Suprapubic skin (tissue), 4 donors: ENCODE measurements at regions not wholly inside any gene's neighbourhood (a gene's known extent, or its start where the extent isn't known, plus 50 kb on each side); places are given as distances from the start of the nearest gene placed in this dataset.

Source experiments
- DNase-seq, 2 donors: peaks; one replicate each; pipeline ENCODE4 v3.0.0-alpha.2; 2019; ENCODE audit warnings: low spot score in 2 of 2
- H3K27ac ChIP-seq: fragments of 200-600 bp; sonication (generic); one replicate; pipeline ENCODE4 v1.5.1; 2019
- H3K27me3 ChIP-seq: fragments of 200-600 bp; sonication (generic); one replicate; pipeline ENCODE4 v1.5.1; 2019
- H3K36me3 ChIP-seq: fragments of 200-600 bp; sonication (generic); one replicate; pipeline ENCODE4 v1.5.1; 2019
- H3K4me1 ChIP-seq: fragments of 200-600 bp; sonication (generic); one replicate; pipeline ENCODE4 v1.5.1; 2019
- H3K4me3 ChIP-seq: fragments of 200-600 bp; sonication (generic); one replicate; pipeline ENCODE4 v1.5.1; 2019; ENCODE audit warnings: mild to moderate bottlenecking
- H3K9me3 ChIP-seq: fragments of 200-600 bp; sonication (generic); one replicate; pipeline ENCODE4 v1.5.1; 2019
- EP300 ChIP-seq: sonication (generic); formaldehyde crosslinking; IDR thresholded peaks from one replicate; pipeline ENCODE4 v1.6.1; 2017; ENCODE audit warnings: antibody characterized with exemption
- POLR2A ChIP-seq, 2 donors: fragments of 450-650 bp; IDR thresholded peaks; one replicate each; pipeline ENCODE4 v1.6.1; 2017; ENCODE audit warnings: antibody characterized with exemption in 2 of 2, mild to moderate bottlenecking in 2 of 2, moderate library complexity in 2 of 2
- POLR2AphosphoS5 ChIP-seq, 3 donors: sonication (generic); formaldehyde crosslinking; IDR thresholded peaks; one replicate each; pipeline ENCODE4 v1.6.1; 2017; ENCODE audit warnings: antibody characterized with exemption in 3 of 3
- WGBS: methylation state at CpG from one replicate; pipeline ENCODE4 v1.1.5; 2018; 5-methylcytosine and 5-hydroxymethylcytosine counted together
- TF ChIP-seq, protein P1 (sequence below), 2 donors: fragments of 200-600 bp in 1 of 2; fragments of 450-650 bp in 1 of 2; sonication (generic) in 1 of 2; IDR thresholded peaks; one replicate each; pipeline ENCODE4 v1.5.1; 2016 to 2019; ENCODE audit warnings: antibody characterized with exemption in 2 of 2, mild to moderate bottlenecking in 1 of 2, moderate library complexity in 1 of 2

DNA sequence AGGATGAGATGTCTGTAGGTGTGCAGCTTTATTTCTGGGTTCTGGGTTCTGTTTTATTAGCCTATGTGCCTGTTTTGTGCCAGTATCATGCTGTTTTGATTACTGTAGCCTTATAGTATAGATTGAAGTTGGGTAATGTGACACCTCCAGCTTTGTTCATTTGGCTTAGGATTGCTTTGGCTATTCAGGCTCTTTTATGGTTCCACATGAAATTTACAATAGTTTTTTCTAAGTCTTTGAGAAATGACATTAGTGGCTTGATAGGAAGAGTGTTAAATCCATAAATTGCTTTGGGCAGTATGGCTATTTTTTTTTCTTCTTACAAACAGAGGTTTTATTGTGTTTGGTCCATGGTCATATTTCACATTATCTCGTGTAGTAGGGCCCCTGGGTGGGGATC is 285.8 kb upstream of the GADL1 start:
- H3K4me3 ChIP-seq = no peak overlapping the region
- H3K4me1 ChIP-seq = peaks cover 3% of the 10 kb centered on the region
- WGBS = 52% methylated on average over 1 of the region's 1 CpG
- no peaks in the 10 kb centered on the region for H3K27me3 ChIP-seq
- no peaks in the 10 kb centered on the region for H3K9me3 ChIP-seq
- DNase-seq = no peak
- H3K36me3 ChIP-seq = no peaks in the 10 kb centered on the region
- no peak for TF ChIP-seq POLR2A (IDR thresholded peaks at IDR 0.05)
- TF ChIP-seq POLR2AphosphoS5 (IDR thresholded peaks at IDR 0.05) = no peak
- TF ChIP-seq, protein P1, sequence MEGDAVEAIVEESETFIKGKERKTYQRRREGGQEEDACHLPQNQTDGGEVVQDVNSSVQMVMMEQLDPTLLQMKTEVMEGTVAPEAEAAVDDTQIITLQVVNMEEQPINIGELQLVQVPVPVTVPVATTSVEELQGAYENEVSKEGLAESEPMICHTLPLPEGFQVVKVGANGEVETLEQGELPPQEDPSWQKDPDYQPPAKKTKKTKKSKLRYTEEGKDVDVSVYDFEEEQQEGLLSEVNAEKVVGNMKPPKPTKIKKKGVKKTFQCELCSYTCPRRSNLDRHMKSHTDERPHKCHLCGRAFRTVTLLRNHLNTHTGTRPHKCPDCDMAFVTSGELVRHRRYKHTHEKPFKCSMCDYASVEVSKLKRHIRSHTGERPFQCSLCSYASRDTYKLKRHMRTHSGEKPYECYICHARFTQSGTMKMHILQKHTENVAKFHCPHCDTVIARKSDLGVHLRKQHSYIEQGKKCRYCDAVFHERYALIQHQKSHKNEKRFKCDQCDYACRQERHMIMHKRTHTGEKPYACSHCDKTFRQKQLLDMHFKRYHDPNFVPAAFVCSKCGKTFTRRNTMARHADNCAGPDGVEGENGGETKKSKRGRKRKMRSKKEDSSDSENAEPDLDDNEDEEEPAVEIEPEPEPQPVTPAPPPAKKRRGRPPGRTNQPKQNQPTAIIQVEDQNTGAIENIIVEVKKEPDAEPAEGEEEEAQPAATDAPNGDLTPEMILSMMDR (IDR thresholded peaks at IDR 0.05) = no peak
- TF ChIP-seq EP300 = no peak
- no peak overlapping the region for H3K27ac ChIP-seq

DNA sequence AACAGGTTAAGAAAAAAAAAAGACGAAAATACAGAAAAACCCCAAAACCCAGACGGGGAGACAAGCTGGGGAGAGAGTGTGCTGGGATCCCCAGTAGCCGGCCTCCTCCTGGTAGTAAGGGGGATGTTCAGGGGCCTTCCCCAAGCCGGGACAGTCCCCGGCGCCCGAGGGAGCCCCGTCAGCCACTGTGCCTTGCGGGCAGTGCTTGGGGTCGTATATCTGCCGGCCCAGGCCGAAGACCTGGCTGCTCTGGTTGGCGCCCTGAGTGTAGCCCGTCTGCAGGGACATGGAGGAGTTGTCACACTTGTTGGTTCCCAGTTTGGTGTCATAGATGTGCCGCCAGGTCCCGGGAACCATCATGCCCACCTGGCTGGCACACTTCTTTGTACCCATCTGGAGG is 287.2 kb upstream of the GADL1 start:
- 93% methylated on average over 14 of the region's 16 CpGs for WGBS
- Histone ChIP-seq H3K27ac (no peak overlapping the region), H3K4me3 (no peak overlapping the region), H3K36me3 (no peaks in the 10 kb centered on the region), H3K9me3 (no peaks in the 10 kb centered on the region), H3K27me3 (no peaks in the 10 kb centered on the region), H3K4me1 (peaks cover 3% of the 10 kb centered on the region)
- TF ChIP-seq EP300 = no peak
- no peak for TF ChIP-seq POLR2A (IDR thresholded peaks at IDR 0.05)
- TF ChIP-seq POLR2AphosphoS5 (IDR thresholded peaks at IDR 0.05) = no peak
- TF ChIP-seq, protein P1 (IDR thresholded peaks at IDR 0.05) = no peak
- no peak for DNase-seq

DNA sequence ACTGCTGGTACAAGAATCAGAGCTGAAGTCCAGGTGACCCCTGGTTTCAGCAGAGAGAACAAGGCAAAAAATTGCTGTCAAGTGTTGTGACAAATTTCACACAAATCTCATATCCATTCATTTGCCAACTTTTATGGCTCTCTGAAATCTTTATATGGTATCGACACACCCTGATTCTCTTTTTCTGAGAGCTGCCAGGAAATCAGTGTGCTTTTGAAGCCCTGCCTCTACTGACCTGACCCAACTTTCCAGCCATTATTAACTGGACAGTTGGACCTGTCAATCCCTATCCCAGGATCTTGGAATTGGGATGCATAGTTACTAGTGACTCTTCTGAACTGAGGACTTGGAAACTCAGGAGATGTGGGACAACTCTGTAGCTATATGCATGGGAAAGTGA is 288.2 kb upstream of the GADL1 start:
- Histone ChIP-seq H3K9me3 (no peaks in the 10 kb centered on the region), H3K4me1 (peaks cover 3% of the 10 kb centered on the region), H3K4me3 (no peak overlapping the region), H3K27me3 (no peaks in the 10 kb centered on the region), H3K36me3 (no peaks in the 10 kb centered on the region), H3K27ac (no peak overlapping the region)
- no peak for TF ChIP-seq POLR2AphosphoS5 (IDR thresholded peaks at IDR 0.05)
- TF ChIP-seq EP300 = no peak
- TF ChIP-seq, protein P1 (IDR thresholded peaks at IDR 0.05) = no peak
- TF ChIP-seq POLR2A (IDR thresholded peaks at IDR 0.05) = no peak
- 88% methylated on average over 1 of the region's 1 CpG for WGBS
- DNase-seq = no peak

DNA sequence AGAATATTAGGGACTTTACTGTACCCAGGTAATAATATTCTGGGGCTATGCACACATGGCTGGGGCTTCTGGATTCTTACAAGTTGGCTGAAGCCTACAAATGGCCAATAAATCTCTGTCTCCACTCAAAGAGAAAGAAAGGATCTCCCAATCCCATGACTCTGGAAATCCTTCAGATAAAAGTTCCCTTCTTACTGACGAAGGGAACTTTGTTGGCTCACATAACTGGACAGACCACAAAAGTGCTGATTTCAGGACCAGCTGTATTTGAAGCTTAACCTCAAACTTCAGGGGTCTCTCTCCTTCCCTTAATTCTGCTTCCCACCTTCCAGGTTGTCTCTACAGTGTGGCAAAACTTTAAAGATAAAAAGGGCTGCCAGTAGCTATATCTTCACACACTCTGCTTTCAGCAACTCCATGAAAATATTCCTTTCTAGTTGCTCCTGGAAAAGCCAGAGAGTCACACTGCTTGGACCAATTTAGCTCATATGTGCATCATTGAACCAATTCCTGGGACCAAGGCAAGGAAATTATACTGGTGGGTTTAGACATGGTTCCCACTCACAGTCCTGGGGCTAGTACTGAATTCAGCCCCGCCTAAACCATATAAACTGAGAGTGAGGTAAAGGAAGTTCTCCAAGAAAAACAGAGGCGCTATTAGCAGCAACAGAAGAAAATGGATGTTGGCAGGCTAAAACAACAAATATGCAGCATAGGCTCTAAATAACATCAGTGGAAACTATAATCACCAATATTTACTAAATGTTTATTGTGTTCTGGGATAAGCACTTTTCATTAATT is 290.0 kb upstream of the GADL1 start:
- H3K4me1 ChIP-seq = peaks cover 3% of the 10 kb centered on the region
- DNase-seq = no peak
- H3K27me3 ChIP-seq = no peaks in the 10 kb centered on the region
- no peak overlapping the region for H3K27ac ChIP-seq
- H3K36me3 ChIP-seq = no peaks in the 10 kb centered on the region
- no peaks in the 10 kb centered on the region for H3K9me3 ChIP-seq
- H3K4me3 ChIP-seq = no peak overlapping the region
- TF ChIP-seq POLR2A (IDR thresholded peaks at IDR 0.05) (no peak), EP300 (no peak), POLR2AphosphoS5 (IDR thresholded peaks at IDR 0.05) (no peak)
- TF ChIP-seq, protein P1 (IDR thresholded peaks at IDR 0.05) = no peak
- WGBS = 61% methylated on average over 3 of the region's 3 CpGs

DNA sequence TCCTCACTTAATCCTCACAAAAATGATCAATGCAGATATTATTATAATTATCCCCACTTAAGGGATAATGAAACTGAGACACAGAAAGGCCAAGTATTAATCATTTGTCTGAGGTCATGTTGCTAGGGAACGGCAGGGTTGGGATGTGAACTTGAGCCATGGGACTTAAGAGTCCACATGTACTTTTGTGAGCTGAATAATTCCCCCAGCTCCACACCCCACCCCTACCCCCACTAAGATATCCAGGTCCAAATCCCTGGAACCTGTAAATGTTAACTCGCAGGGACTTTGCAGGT is 290.5 kb upstream of the GADL1 start:
- TF ChIP-seq POLR2A (IDR thresholded peaks at IDR 0.05) = no peak
- no peak for TF ChIP-seq EP300
- TF ChIP-seq, protein P1 (IDR thresholded peaks at IDR 0.05) = no peak
- TF ChIP-seq POLR2AphosphoS5 (IDR thresholded peaks at IDR 0.05) = no peak
- H3K27ac ChIP-seq = no peak overlapping the region
- 80% methylated on average over 2 of the region's 2 CpGs for WGBS

More for the DNA sequence above, 290.5 kb upstream of the GADL1 start:
- H3K4me1 ChIP-seq = peaks cover 3% of the 10 kb centered on the region
- no peak overlapping the region for H3K4me3 ChIP-seq
- H3K27me3 ChIP-seq = no peaks in the 10 kb centered on the region
- H3K36me3 ChIP-seq = no peaks in the 10 kb centered on the region
- H3K9me3 ChIP-seq = no peaks in the 10 kb centered on the region
- no peak for DNase-seq
